HG03175 (cell line): ENCODE measurements at regions not wholly inside any gene's neighbourhood (a gene's known extent, or its start where the extent isn't known, plus 50 kb on each side); places are given as distances from the start of the nearest gene placed in this dataset.

ENCODE experiments used
- ATAC-seq: cut with Tn5 transposase; IDR thresholded peaks from one replicate; pipeline ENCODE4 v1.9.1; 2021; ENCODE audit warnings: mild to moderate bottlenecking, moderate library complexity; ENCODE audit not compliant: unreplicated experiment

- ATAC-seq = no peak
These were observed 314.4 kb upstream of the IRX4 start for GRCh38 chr5:2196989-2197619.

DNA sequence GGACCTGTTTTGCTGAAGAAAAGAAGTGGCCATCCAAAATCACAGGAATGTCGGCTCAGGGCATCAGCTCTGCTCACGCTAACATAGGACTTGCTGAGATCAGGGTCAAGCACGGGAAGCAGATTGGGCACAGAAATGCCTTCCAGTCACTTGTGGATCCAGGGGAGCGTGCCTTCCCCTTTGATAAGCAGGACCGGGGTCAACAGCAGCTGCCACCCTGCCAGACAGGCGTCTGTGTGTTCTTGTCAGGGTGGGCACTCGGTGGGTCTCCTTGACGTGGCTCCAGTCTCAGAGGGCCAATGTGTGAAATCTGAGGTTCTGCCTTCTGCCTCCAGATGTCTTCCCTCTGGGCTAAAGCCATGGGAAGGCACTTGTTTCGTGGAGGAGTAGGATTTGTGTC is 313.7 kb upstream of the IRX4 start:
- no peak for ATAC-seq

DNA sequence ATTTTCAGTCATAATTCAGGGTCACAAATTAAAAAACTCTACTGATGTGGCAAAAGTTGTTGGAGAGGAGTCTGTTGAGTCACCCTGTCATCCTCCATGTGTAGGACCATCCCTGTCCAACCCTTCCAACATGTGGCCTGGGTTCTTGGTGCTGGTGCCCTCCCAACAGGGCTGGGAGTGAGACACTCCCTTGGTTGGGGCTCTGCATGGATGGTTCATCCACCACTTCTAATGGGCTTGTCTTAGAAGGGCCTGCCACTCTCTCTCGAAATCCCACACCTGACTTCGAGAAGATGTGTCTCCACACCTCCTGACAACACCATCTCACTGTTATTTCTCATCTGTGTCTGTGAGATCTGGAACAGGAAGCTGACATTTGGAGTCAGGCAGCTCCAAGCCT is 312.2 kb upstream of the IRX4 start:
- no peak for ATAC-seq

- no peak for ATAC-seq
These were observed 311.5 kb upstream of the IRX4 start for GRCh38 chr5:2194236-2194555.

- no peak for ATAC-seq
These were observed 311.0 kb upstream of the IRX4 start for GRCh38 chr5:2193542-2194235.

GRCh38 chr5:2193142-2193541 is 310.4 kb upstream of the IRX4 start:
- no peak for ATAC-seq

- ATAC-seq = no peak
These were observed 309.8 kb upstream of the IRX4 start for GRCh38 chr5:2192496-2192895.

DNA sequence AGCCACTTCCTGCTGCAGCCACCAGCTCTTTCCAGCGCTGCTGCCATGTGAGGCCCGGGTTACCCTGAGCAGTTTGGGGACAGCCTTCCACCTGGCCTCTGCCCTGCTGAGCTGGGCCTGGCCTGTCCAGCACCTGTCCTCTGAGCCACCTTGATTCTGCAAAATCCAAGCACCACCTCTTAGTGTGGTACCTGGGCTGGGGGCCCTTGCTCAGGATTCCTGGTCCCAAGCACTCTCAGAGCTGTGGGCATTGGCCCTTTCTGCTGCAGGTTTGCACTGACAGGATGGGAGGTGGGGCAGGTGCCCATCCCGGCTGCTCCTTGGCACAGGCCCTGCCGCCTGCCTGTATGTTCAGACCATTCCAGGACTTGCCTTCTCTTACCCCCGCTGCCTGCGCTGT is 309.2 kb upstream of the IRX4 start:
- no peak for ATAC-seq

DNA sequence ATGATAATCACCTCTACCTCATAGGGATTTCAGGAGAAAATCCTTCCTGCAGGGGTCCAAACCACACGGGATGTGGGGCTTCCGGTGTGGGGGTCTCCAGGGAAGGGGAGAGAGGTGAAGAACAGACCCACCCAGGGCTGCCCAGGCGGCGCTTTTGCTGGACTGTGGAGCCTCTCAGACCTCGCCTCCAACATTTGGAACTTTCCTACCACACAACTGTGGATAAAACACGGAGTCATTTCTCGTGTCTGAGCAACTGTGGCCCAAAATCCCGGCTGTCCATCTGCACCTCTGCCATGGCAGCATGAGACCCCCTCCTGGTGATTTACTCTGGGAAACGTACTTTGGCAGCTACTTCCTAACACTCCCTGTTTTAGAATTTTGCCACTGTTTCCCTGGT is 307.8 kb upstream of the IRX4 start:
- ATAC-seq = no peak

- ATAC-seq = no peak
These were observed 305.9 kb upstream of the IRX4 start for GRCh38 chr5:2188661-2189060.

GRCh38 chr5:2188137-2188536 is 305.4 kb upstream of the IRX4 start:
- no peak for ATAC-seq

GRCh38 chr5:2187687-2188086 is 305.0 kb upstream of the IRX4 start:
- no peak for ATAC-seq

DNA sequence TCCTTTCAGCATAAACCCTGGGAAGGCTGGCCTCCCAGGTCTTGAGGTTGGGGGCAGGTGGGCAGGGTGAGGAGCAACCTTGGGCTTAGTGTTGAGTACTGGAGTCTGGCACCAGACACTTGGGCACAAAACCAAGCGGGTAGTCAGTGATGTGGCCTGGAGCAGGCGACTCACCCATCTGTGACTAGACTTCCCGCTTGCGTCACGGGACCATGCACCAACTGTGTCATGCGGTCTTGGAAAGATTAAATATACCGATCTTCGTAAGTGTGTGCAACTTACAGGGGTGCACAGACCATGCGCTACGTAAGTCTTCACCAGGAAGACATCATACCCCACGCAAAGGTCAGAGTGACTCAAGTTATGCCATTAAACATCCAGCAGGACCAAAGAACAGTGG is 304.4 kb upstream of the IRX4 start:
- no peak for ATAC-seq

DNA sequence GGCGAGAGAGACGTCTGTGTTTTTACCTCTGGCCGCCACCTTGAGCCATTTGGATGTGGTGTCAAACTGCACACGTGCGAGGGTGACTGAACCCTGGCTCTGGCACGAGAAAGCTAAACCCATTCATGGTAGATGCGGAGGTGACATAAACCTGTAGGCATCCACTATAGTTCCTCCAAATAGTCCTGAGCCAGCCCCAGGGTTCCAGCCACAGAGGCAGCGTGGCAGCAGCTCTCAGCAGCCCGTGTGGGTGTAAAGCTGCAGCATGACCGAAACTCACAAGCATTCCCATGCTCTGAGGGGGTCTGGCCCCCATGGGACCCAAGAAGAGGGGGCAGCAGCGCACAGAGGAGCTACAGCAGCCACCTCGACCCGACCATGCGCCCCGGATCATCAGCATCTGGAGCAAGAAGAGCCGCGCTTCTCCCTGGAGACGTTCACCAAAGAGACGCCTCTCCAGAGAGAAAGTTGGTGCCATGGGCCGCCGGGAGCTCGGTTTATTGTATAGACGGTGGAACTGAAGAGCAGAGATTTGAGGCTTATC is 303.8 kb upstream of the IRX4 start:
- no peak for ATAC-seq

DNA sequence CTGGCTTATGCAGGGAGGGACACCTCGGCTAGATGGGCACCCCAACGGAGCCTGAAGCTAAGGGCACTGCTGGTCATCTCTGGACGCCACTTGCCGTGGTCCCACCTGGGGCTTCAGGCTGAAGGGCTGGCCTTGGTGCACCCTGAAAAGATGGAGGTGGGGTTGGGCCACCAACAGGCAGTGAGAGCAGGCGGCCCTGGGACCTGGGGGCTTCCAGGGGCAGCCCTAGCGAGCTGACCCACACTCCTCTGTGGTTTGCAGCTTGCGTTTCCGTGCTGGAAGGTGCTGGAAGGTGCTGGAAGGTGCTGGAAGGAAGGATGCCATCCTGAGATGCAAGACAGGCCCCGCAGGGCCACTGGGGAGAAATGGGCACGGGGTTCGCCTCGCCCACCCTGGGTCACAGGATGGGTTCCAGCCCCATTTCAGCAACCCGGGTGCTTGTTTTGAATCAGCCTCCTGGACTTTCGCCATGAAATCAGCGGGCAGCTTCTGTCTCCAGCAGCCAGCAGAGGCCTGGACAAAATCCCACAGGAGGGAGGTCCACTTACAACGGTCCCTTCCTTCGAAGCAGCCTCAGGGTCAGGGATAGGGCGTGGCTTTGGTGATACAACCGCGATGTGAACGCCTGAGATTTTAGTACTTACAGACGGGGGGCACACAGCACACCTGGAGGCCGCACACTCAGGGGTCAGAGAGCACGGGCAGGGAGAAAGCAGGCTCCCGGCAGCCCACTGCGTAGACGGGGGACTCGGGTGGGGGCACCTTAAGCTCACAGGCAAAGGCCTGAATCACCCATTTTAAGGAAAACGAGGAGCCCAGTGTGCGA is 303.1 kb upstream of the IRX4 start:
- no peak for ATAC-seq

DNA sequence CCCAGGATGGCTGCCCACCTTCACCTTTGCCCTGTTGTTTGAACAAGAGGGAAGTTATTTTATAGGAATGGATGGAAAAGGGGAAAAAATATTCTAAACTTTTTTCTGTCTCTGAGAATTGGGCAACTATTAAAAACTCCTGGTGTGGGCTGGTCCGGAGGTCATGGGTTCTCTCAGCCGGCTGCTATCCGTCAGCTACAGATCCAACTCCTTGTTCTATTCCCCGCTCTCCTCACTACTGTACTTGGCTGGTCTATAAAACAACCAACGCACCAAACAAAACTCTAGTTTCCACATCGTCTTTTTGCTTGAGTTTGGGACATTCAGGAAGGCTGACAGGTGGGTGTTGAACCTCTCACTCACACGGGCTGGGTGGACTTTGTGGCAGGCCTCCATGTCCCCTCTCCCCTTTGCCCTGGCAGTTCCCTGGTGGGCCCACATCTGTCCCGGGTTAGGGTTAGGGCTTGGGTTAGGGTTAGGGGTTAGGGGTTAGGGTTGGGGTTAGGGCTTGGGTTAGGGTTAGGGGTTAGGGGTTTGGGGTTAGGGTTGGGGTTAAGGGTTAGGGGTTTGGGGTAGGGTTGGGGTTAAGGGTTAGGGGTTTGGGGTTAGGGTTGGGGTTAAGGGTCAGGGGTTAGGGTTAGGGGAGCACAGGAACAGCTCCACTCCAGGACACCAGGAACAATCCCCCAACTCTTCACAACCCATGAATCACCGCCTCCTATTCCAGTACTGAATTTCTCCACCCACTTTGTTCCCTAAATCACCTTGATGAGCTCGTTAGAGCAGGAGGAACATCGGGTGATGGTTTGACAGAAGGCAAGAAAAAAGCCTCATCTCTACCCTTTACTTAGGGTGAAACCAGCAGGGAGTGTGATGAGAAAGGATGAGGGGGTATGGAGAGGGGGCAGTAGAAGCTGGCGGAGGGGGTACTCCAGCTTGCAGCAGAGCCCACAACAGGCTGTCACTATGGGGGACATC is 302.1 kb upstream of the IRX4 start:
- ATAC-seq = no peak

DNA sequence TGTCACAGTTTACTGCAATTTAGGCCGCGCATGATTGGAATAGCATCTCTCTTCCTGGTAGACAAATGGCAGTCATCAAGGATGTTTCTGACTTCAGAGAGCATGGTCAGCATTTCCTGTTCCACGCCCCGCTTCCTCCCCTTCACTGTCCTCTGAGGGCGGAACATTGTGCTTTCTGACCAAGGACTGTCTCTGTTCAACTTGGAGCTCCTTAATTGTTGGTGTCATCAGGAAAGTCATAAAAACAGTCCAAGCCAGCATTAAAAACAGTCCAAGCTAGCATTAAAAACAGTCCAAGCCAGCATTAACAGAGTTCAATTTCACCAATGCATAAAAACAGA is 301.3 kb upstream of the IRX4 start:
- no peak for ATAC-seq

- ATAC-seq = no peak
These were observed 300.7 kb upstream of the IRX4 start for GRCh38 chr5:2183154-2184025.

DNA sequence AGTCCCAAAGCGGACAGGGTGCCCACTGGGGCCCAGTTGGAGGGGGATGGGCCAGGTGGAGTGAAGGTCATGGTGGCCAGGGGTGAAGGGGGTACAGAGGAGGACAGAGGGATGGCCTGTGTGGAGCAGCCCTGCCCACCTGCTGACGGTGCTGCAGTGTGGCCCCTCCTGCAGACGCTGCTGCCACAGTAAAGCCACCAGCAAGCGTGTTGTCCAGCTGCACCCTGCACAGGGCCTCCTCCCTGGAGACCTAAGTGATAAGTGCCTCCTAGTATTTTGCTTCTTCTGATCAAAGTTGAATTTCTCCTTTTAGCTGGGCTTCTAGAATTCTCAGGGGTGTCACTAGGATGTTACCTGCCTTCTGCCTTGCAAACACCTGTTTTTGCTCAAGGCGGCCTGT is 299.3 kb upstream of the IRX4 start:
- no peak for ATAC-seq

DNA sequence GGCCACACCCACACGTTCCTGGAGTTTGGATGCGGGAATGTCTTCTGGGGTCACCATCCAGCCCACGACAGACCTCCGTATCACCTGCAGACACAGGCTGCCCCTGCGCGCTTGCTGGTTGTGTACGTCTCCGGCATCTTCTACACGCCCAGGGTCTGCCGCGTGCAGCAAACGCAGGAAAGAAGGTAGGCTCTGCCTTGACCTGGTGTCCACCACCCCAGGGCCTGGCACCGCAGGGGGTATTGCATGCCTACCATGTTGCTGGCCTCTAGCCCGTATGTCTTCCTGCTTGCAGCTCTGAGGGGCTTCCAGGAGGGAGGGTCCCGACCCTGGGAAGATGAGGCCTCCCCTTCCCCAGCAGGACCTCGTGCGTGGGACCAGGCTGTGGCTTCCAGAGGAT is 298.8 kb upstream of the IRX4 start:
- no peak for ATAC-seq
